BJ (cell line): ENCODE measurements at regions not wholly inside any gene's neighbourhood (a gene's known extent, or its start where the extent isn't known, plus 50 kb on each side); places are given as distances from the start of the nearest gene placed in this dataset.

Experiments
- CTCF ChIA-PET: fragments of 350-600 bp; formaldehyde crosslinking; extraction: SDS; loops from one replicate; lab custom pipeline; 2021; ENCODE audit warnings: antibody characterized with exemption, inconsistent platforms; lab: Yijun Ruan, JAX
- POLR2A ChIA-PET: fragments of 300-600 bp; sonication (Branson Sonifier 250); formaldehyde crosslinking; extraction: SDS; loops from one replicate; lab custom pipeline; 2021; ENCODE audit warnings: antibody characterized with exemption; lab: Charles Lee
- DNase-seq: peaks from one replicate; pipeline ENCODE4 v3.0.0-alpha.2; 2011; ENCODE audit warnings: low read depth
- H3K27me3 ChIP-seq: 2 replicates; pipeline ENCODE4 v1.6.0; 2011; ENCODE audit warnings: low read length; ENCODE audit not compliant: control insufficient read depth, insufficient read depth
- H3K36me3 ChIP-seq: 2 replicates; pipeline ENCODE4 v1.5.1; 2011; ENCODE audit warnings: low read length; ENCODE audit not compliant: control insufficient read depth, insufficient read depth
- H3K4me3 ChIP-seq: 2 replicates; pipeline ENCODE4 v1.5.1; 2011; ENCODE audit warnings: low read depth, mild to moderate bottlenecking, control low read depth, low read length
- CTCF ChIP-seq: IDR thresholded peaks from 2 replicates; pipeline ENCODE4 v1.5.1; 2011; ENCODE audit warnings: low read depth, mild to moderate bottlenecking, control low read depth, inconsistent platforms, low read length, moderate library complexity; ENCODE audit not compliant: insufficient read depth

GRCh38 chr13:78830508-78830907 is 171.6 kb upstream of the OBI1 start:
- CTCF ChIA-PET = no interaction called here
- no peak for TF ChIP-seq CTCF
- Histone ChIP-seq H3K36me3 (no peaks in the 10 kb centered on the region), H3K4me3 (no peak overlapping the region), H3K27me3 (no peaks in the 10 kb centered on the region)
- POLR2A ChIA-PET = no interaction called here
- DNase-seq = no peak

GRCh38 chr13:78829821-78830220 is 170.9 kb upstream of the OBI1 start:
- POLR2A ChIA-PET = no interaction called here

GRCh38 chr13:78827471-78827870 is 168.5 kb upstream of the OBI1 start:
- H3K27me3 ChIP-seq = no peaks in the 10 kb centered on the region
- H3K4me3 ChIP-seq = no peak overlapping the region
- TF ChIP-seq CTCF = no peak
- no peak for DNase-seq
- POLR2A ChIA-PET = no interaction called here
- no peaks in the 10 kb centered on the region for H3K36me3 ChIP-seq
- CTCF ChIA-PET = no interaction called here

More at GRCh38 chr13:78829821-78830220, 170.9 kb upstream of the OBI1 start:
- CTCF ChIA-PET = no interaction called here
- DNase-seq = no peak
- no peak for TF ChIP-seq CTCF
- Histone ChIP-seq H3K27me3 (no peaks in the 10 kb centered on the region), H3K36me3 (no peaks in the 10 kb centered on the region), H3K4me3 (no peak overlapping the region)

GRCh38 chr13:78826936-78827335 is 168.0 kb upstream of the OBI1 start:
- DNase-seq = no peak
- CTCF ChIA-PET = no interaction called here
- no peaks in the 10 kb centered on the region for H3K27me3 ChIP-seq

GRCh38 chr13:78826312-78826711 is 167.4 kb upstream of the OBI1 start:
- no peak for TF ChIP-seq CTCF
- Histone ChIP-seq H3K36me3 (no peaks in the 10 kb centered on the region), H3K27me3 (no peaks in the 10 kb centered on the region), H3K4me3 (no peak overlapping the region)
- POLR2A ChIA-PET = no interaction called here
- CTCF ChIA-PET = no interaction called here
- DNase-seq = no peak

More at GRCh38 chr13:78826936-78827335, 168.0 kb upstream of the OBI1 start:
- H3K36me3 ChIP-seq = no peaks in the 10 kb centered on the region
- no peak overlapping the region for H3K4me3 ChIP-seq
- TF ChIP-seq CTCF = no peak
- POLR2A ChIA-PET = no interaction called here
